Heart left ventricle (tissue), 16 donors: ENCODE measurements at regions not wholly inside any gene's neighbourhood (a gene's known extent, or its start where the extent isn't known, plus 50 kb on each side); places are given as distances from the start of the nearest gene placed in this dataset.

Source experiments
- ATAC-seq, 4 donors: fragments of 200-7000 bp; cut with Tn5 transposase; one replicate each; pipeline ENCODE4 v1.9.1; 2020 to 2022; ENCODE audit warnings: moderate library complexity in 4 of 4, mild to moderate bottlenecking in 3 of 4, moderate number of reproducible peaks in 1 of 4
- DNase-seq, 5 donors: peaks; one replicate each; pipeline ENCODE4 v3.0.0-alpha.2; 2020
- H3K27ac ChIP-seq, 12 donors: fragments of 200-600 bp; sonication (generic) in 4 of 12; one replicate each; pipeline versions ENCODE4 v1.5.0 to v1.8.0; 2016 to 2022; ENCODE audit warnings: mild to moderate bottlenecking in 2 of 12
- H3K27me3 ChIP-seq, 9 donors: fragments of 200-600 bp; sonication (generic) in 2 of 9; one replicate each; pipeline versions ENCODE4 v1.5.1 to v1.8.0; 2016 to 2022; ENCODE audit warnings: mild to moderate bottlenecking in 3 of 9
- H3K36me3 ChIP-seq, 9 donors: fragments of 200-600 bp; sonication (generic) in 2 of 9; one replicate each; pipeline versions ENCODE4 v1.5.0 to v1.8.0; 2018 to 2022; ENCODE audit warnings: mild to moderate bottlenecking in 2 of 9
- H3K4me1 ChIP-seq, 12 donors: fragments of 200-600 bp; sonication (generic) in 4 of 12; one replicate each; pipeline versions ENCODE4 v1.5.0 to v1.8.0; 2016 to 2022; ENCODE audit warnings: mild to moderate bottlenecking in 3 of 12
- H3K4me3 ChIP-seq, 12 donors: fragments of 200-600 bp; sonication (generic) in 4 of 12; one replicate each; pipeline versions ENCODE4 v1.5.0 to v1.8.0; 2017 to 2022; ENCODE audit warnings: mild to moderate bottlenecking in 9 of 12, moderate library complexity in 4 of 12
- H3K9me3 ChIP-seq, 12 donors: fragments of 200-600 bp; sonication (generic) in 4 of 12; one replicate each; pipeline versions ENCODE4 v1.5.0 to v1.8.0; 2016 to 2022; ENCODE audit warnings: mild to moderate bottlenecking in 1 of 12
- POLR2A ChIP-seq, 2 donors: fragments of 450-650 bp; IDR thresholded peaks; one replicate each; pipeline ENCODE4 v1.6.1; 2017; ENCODE audit warnings: antibody characterized with exemption in 2 of 2, mild to moderate bottlenecking in 2 of 2, moderate library complexity in 2 of 2
- whole genome bisulfite sequencing, 4 donors: extraction: QIAGEN DNeasy Blood & Tissue Kit in 2 of 4; methylation state at CpG; one replicate each; pipeline versions ENCODE4 v1.1.5 to v1.1.7; 2013 to 2018; 5-methylcytosine and 5-hydroxymethylcytosine counted together
- intact Hi-C, 10 donors: fragments of 100-400 bp; cut with DNase I; formaldehyde crosslinking; loops; one replicate each; pipeline versions ENCODE4 v1.11.1 to v1.14.2; 2022
- TF ChIP-seq, protein P1 (sequence below), 12 donors: fragments of 200-600 bp; sonication (generic) in 4 of 12; IDR thresholded peaks; one replicate each; pipeline versions ENCODE4 v1.5.0 to v1.8.0; 2018 to 2022; ENCODE audit warnings: antibody characterized with exemption in 12 of 12, mild to moderate bottlenecking in 5 of 12
- donor health status: ischemic (EF 13 %, LVEDD 7.1; RV severe dilation, severe dysfunction).
- donor health status: healthy with polysubstance abuse.
- donor health status: DM: no; HTN: yes; CAD: no.
- donor health status: DM: no; HTN: no; CAD: no.
- donor health status: ischemic (EF 25% LVEDD 6.9; RV normal size, moderate dysfunction).
- donor health status: ischemic (EF 25% LVEDD 5.7; RV mildly dilated, moderate dysfunction).
- donor health status: healthy.
- donor health status: DM: yes; HTN: yes; CAD: no.
- donor health status: ischemic (EF 35%, LVEDD 5.7; RV mildly dilated, moderate dysfunction).
- donor health status: nonischemic (EF 11% LVEDD 7.7; RV severe dilation, severe dysfunction).
- donor health status: DM: yes; HTN: yes; CAD: no.
- donor health status: PGD.
- donor health status: ischemic (EF 29% LVEDD 5.4; RV normal size, mild dysfunction).
- donor health status: nonischemic (EF 23%, LVEDD 6.1; RV moderate dilation, normal function).

- intact Hi-C loops: no loop called here
- DNase-seq (no peak), ATAC-seq (no peak)
- Histone ChIP-seq H3K4me3 (no peak overlapping the region), H3K4me1 (no peaks in the 10 kb centered on the region), H3K27me3 (no peaks in the 10 kb centered on the region), H3K9me3 (peaks cover 0 to 12% (median 0%) of the 10 kb centered on the region in 12 donors), H3K36me3 (no peaks in the 10 kb centered on the region), H3K27ac (no peak overlapping the region)
- no peak for TF ChIP-seq POLR2A (IDR thresholded peaks at IDR 0.05)
- TF ChIP-seq, protein P1, sequence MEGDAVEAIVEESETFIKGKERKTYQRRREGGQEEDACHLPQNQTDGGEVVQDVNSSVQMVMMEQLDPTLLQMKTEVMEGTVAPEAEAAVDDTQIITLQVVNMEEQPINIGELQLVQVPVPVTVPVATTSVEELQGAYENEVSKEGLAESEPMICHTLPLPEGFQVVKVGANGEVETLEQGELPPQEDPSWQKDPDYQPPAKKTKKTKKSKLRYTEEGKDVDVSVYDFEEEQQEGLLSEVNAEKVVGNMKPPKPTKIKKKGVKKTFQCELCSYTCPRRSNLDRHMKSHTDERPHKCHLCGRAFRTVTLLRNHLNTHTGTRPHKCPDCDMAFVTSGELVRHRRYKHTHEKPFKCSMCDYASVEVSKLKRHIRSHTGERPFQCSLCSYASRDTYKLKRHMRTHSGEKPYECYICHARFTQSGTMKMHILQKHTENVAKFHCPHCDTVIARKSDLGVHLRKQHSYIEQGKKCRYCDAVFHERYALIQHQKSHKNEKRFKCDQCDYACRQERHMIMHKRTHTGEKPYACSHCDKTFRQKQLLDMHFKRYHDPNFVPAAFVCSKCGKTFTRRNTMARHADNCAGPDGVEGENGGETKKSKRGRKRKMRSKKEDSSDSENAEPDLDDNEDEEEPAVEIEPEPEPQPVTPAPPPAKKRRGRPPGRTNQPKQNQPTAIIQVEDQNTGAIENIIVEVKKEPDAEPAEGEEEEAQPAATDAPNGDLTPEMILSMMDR (IDR thresholded peaks at IDR 0.05): no peak
- 68 to 83% (median 74%) methylated on average over 9 of the region's 9 CpGs for WGBS, 4 donors
Measured at GRCh38 chr6:164230804-164231203, 816.3 kb downstream of the QKI start.

- WGBS, 4 donors: 82 to 86% (median 84%) methylated on average over 6 of the region's 6 CpGs
- no peak for TF ChIP-seq POLR2A (IDR thresholded peaks at IDR 0.05)
- TF ChIP-seq, protein P1 (IDR thresholded peaks at IDR 0.05): no peak
- Histone ChIP-seq H3K9me3 (peaks cover 0 to 12% (median 0%) of the 10 kb centered on the region in 12 donors), H3K4me3 (no peak overlapping the region), H3K36me3 (no peaks in the 10 kb centered on the region), H3K27me3 (no peaks in the 10 kb centered on the region), H3K4me1 (no peaks in the 10 kb centered on the region), H3K27ac (no peak overlapping the region)
- peak in 1 of 5 donors; percentile 37 for DNase-seq
- ATAC-seq: no peak
- intact Hi-C loops: no loop called here
Measured at GRCh38 chr6:164230259-164230658, 815.7 kb downstream of the QKI start.

DNA sequence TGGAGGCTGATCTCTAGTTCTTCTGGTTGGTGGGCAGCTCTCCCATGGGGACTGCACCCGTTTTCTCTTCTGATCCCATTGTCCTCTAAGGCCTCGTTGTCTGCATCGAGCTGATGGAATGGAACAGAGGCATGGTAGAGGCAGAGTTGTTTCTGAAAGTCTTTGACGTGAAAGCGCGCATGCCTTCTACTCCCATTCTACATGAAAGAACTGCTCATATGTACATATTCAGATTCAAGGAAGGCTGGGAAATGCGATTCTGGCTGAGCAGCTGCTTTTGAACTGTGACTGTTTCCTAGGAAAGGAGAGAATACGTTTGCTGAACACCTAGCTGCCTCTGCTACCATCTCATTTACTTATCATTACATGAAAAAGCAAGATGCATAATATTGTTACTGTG lies 815.2 kb downstream of the QKI start:
- no peaks in the 10 kb centered on the region for H3K27me3 ChIP-seq
- H3K9me3 ChIP-seq: peaks cover 0 to 8% (median 0%) of the 10 kb centered on the region in 12 donors
- TF ChIP-seq, protein P1 (IDR thresholded peaks at IDR 0.05): no peak
- TF ChIP-seq POLR2A (IDR thresholded peaks at IDR 0.05): no peak
- WGBS, 4 donors: 75 to 94% (median 92%) methylated on average over 8 of the region's 8 CpGs
- ATAC-seq (no peak), DNase-seq (no peak)
- no peak overlapping the region for H3K27ac ChIP-seq
- H3K4me3 ChIP-seq: no peak overlapping the region
- H3K4me1 ChIP-seq: no peaks in the 10 kb centered on the region
- intact Hi-C loops: no loop called here
- no peaks in the 10 kb centered on the region for H3K36me3 ChIP-seq

DNA sequence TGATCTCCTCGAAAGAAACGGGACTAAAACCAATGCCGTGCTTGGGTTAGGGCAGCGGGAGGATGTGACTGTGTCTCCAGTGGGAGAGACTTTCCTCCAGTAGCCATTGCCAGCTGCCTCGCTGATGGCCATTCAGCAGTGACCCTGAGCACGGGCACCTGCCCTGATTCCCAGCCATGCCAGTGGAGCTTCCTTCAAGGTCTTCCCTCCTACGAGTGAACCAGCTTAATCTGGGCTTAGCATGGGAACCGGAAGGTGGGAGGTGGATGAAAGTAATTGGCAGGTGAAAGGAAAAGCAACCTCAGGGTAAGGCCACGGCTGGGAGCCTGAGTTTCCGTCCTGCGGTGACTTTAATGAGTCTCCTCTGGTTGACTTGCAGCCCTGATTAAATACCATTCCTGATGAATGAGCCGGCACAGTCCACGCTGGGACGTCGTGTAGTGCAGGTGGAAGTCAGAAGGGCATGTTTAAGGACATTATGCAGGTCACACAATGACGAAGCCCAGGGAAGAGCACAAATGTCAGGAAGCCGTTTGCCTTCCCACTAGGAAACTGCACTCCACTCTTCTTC lies 813.5 kb downstream of the QKI start:
- WGBS, 4 donors: 73 to 78% (median 77%) methylated on average over 17 of the region's 17 CpGs
- Histone ChIP-seq H3K4me1 (no peaks in the 10 kb centered on the region), H3K9me3 (no peaks in the 10 kb centered on the region), H3K4me3 (no peak overlapping the region), H3K36me3 (no peaks in the 10 kb centered on the region), H3K27ac (no peak overlapping the region), H3K27me3 (no peaks in the 10 kb centered on the region)
- ATAC-seq: no peak
- intact Hi-C loops: no loop called here
- no peak for DNase-seq
- TF ChIP-seq POLR2A (IDR thresholded peaks at IDR 0.05): no peak
- TF ChIP-seq, protein P1 (IDR thresholded peaks at IDR 0.05): no peak
